Kidney glomerular epithelial cell (primary cell): ENCODE measurements at regions not wholly inside any gene's neighbourhood (a gene's known extent, or its start where the extent isn't known, plus 50 kb on each side); places are given as distances from the start of the nearest gene placed in this dataset.
A peak's percentile ranks its signal among the peaks of the same experiment; 100 is the strongest.
"Not testable (repeated sequence)": the region's sequence is repeated elsewhere in the genome, so short reads cannot be mapped to it uniquely, and the experiment has no call there.

ENCODE experiments used
- DNase-seq: peaks from one replicate; lab custom pipeline; 2025; lab: John Stamatoyannopoulos, UW

DNA sequence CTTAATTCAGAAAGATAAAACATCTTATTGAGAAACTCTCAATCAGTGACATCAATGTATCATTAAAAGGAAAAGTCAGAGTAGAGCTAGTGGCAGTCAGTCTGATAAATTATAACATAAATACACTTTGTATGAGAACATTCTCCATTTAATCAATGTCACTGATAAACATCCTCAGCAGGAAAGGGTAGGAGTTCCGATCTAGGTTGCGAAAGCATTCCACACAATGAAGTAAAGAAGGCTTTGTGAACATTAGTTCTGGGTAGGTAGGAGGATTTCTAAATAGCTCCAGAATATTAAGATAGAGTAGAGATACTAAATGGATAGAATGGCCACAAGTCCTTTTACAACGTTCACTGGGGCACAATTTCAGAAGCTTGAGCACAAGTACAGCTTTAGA lies 179.7 kb upstream of the MALRD1 start:
- no peak for DNase-seq

DNA sequence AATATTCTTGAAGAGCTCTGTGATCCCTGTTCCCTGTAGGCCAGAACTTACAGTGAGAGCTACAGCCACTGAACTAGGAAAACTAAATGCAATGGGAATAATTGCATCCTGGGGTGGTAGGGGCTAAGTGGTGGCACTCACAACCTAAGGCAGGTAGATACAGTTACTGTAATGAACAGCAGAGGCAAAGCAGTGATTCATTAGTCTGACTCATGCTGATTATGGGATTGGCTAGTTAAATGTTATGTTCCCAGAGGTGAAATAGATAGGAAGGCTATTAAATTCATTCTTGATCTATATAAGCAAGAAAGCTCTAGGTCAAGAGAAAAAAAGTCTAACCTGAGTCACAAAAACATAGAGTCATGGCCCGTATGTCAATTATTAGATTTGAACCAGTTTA lies 173.1 kb upstream of the MALRD1 start:
- DNase-seq, result no peak

DNA sequence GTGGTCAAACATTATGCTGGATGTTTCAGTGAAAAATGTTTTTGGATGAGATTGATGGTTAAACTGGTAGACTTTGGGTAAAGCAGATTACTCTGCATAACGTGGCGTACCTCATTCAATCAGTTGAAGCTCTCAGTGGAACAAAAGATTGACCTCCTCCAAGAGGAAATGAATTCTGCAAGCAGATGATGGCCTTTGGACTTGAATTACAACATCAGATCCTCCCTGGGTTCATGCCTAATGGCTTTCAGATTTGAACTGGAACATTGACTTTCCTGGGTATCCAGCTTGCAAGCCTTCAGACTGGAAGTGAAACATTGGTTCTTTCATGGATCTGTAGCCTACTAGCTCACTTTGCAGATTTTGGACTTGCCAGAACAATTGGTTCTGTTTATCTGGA lies 169.3 kb upstream of the MALRD1 start:
- DNase-seq, result no peak

DNA sequence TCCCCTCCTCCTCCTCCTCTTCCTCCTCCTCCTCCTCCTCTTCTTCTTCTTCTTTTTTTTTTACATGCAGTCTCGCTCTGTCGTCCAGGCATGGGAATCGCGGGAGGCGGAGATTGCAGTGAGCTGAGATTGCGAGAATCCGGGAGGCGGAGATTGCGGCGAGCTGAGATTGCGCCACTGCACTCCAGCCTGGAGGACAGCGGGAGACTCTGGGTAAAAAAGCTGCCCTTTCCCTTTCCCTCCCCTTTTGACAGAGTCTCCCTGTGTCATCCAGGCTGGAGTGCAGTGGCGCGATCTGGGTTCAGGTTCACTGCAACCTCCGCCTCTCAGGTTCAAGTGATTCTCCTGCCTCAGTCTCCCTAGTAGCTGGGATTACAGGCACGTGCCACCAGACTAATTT lies 168.1 kb upstream of the MALRD1 start:
- no peak for DNase-seq

DNA sequence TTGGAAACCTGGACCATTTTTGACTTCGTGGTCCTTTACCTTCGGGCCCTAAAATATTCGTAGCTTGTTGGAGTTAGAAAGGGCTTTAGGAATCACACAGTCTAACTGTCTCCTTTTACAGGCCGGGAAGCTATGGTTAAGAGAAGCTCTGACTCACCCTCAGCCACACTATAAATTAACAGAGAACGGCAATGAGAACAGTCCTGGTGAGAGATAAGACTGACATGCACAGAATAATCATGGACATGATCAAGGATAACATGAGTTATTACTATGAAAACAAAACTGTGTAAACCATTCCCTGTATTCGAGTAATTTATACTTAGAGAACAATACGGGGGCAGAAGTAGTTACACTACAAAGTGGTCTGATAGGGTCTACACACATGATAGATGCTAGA lies 162.5 kb upstream of the MALRD1 start:
- no peak for DNase-seq

DNA sequence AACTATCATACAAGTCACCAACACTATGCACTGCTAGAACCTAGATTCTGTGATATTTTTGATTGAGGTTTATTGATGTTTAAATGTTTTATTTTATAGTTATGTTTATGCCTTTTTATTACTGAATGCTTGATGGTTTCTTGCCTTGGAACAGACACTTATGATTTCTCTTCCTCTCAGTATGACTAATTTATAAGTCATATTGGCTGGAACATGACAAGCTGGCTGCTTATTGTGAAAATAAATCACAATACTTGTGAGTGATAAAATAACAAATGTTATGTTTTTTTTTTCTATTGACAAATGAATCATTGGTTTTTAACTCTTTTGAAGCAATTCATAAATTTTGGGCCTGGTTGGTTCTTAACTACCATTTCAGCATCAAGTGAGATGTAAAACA lies 142.0 kb upstream of the MALRD1 start:
- no peak for DNase-seq

DNA sequence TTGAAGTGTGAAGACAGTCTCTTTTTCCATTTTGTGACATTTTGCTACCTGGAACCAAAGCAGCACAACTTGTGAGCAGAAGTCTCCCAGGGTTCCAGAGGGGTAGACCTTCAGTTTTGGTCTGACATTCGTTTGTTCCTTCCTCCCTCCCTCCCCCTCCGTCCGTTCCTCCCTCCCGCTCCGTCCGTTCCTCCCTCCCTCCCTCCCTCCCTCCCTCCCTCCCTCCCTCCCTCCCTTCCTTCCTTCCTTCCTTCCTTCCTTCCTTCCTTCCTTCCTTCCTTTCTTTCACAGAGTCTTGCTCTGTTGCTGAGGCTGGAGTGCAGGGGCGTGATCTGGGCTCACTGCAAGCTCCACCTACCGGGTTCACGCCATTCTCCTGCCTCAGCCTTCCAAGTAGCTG lies 131.2 kb upstream of the MALRD1 start:
- DNase-seq, result not testable (repeated sequence)

DNA sequence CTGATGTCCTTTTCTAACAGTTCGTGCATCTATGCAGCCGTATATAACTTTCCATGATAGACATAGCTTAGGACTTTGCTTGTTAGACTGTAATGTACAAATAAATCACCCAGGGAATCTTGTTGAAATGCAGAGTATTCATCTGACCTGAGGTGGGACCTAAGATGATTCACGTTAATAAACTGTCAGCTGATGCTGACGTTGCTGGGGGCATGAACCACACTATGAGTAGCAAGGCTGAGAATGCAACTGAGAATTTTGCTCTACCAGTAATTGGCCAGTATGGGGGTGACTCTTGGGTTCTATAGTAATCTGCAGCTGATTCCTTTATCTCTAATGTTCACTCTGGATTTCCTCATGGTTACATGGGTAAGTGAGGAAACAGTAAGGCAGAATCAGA lies 130.1 kb upstream of the MALRD1 start:
- DNase-seq, result peak; percentile 5

DNA sequence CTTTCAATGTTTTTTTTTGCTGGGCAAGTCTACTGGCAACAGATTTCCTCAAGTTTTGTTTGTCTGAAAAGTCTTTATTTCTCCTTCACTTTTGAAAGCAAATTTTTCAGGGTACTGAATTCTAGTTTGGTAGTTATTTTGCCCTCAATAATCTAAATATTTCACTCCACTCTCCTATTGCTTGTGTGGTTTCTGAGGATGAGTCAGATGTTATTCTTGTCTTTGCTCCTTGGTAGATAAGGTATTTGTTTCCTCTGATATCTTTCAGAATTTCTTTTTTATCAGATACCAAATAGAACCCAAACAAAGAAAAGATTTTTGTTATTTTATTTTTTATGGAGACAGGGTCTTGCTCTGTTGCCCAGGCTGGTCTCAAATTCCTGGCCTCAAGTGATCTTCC lies 99.2 kb upstream of the MALRD1 start:
- no peak for DNase-seq

DNA sequence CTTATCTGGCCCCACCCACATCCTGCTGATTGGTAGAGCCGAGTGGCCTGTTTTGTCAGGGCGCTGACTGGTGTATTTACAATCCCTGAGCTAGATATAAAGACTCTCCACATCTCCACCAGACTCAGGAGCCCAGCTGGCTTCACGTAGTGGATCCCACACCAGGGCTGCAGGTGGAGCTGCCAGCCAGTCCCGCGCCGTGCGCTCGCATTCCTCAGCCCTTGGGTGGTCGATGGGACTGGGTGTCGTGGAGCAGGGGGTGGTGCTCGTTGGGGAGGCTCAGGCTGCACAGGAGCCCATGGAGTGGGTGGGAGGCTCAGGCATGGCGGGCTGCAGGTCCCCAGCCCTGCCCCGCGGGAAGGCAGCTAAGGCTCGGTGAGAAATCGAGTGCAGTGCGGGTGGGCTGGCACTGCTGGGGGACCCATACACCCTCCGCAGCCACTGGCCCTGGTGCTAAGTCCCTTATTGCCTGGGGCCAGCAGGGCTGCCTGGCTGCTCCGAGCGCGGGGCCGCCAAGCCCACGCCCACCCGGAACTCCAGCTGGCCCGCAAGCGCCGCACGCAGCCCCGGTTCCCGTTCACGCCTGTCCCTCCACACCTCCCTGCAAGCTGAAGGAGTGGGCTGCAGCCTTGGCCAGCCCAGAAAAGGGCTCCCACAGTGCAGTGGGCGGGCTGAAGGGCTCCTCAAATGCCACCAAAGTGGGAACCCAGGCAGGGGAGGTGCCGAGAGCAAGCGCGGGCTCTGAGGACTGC lies 97.4 kb upstream of the MALRD1 start:
- DNase-seq, result not testable (repeated sequence)

DNA sequence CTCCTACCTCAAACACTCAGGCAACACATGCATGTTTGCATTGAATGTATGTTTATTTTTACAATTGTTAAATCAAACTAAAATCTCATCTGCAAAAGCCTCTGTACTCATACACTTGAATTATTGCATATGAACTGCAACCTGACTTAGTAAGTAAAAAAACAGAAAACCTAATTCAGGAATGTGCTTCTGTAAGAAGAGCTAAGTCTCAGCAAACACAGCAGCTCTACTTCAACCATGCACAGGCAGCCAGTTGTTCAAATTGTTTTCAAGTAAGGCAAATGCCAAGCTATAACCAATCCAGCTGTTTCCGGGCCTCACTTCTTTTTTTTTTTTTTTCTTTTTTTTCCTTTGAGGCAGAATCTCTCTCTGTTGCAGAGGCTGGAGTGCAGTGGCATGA lies 93.5 kb upstream of the MALRD1 start:
- DNase-seq, result no peak

DNA sequence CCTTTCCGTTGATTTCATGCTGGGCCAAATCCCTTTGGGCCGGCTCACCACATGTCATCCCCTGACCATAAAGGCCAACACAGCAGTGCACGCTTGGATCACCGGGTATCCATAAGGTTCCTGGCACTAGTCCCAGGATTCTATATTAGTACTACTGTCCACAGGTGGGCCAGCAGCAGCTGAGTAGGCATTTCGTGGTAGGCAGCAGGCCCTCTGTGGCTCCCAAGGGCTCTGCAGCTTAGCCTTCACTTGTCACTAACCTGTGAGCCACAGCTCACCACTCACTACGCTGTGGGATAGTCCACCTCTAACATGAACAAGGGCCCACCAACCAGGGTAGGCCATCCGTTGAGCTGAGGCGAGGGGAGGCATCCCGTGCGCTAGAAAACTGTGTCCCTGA lies 89.2 kb upstream of the MALRD1 start:
- DNase-seq, result no peak

DNA sequence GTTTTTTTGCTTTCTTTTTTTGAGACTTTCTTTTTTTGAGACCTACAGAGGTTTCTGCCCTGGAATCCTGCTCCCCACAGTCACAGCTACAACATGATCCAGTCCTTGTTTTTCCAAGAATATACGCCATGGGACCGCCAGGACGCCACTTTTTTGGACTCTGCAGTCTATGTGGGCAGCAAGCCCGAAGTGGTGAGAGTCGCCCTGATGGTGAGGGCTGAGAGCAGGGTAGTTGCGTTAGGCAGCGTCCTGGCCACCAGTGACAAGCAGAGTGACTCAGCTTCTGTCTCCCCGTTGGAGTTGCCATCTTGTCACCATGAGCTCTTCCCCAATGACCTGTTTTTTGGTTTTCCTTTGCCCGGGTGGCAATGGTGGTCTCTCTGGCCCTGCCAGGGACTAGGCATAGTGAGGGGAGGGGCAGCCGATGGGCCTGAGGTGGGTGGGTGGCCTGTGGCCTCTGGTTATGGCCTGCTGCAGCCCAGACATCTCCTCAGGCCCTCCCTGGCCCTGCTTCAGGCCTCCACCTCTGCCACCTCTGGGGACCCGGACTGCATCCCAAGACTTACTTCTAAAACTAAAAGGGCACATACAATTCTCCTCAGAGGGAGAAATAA lies 88.0 kb upstream of the MALRD1 start:
- DNase-seq, result no peak

DNA sequence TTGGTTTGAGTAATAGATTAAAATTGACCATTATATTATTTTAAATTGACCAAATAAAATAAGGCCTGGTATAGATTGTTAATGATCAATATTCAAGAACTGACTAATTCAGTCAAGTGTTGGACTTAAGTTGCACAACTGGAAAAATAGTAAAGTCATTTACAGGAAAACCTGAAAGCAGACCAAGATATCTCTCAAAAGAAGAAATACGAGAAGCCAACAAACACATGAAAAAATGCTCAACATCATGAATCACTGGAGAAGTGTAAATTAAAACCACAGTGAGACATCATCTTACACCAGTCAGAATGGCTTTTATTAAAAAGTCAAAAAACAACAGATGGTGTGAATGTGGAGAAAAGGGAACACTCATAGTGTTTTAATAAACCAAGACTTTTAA lies 80.4 kb upstream of the MALRD1 start:
- DNase-seq, result no peak

DNA sequence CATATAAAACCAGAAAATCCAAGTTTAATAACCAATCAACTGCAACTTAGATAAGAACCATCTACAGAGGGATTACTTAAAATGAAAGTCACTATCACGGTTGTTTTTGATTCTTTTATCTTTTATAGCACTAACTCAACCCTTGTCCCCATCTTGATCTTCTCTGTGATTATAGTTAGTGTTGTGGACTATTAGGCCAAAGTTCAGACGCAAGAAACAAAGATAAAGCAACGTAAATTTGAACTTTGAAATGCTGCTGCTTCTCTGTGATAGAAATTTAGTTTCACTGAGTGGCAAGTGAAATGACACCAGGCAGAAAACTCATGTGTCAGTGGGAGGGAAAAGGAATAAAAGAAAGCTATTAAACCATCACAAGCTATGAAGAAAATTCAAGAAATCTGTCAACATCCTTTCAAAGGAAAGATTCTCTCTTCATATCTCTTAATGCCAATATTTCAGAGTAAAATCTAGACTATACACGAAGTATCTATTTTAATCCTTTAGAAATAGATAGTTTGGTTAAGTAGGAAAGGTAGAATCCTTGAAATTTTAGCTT lies 71.8 kb upstream of the MALRD1 start:
- no peak for DNase-seq

DNA sequence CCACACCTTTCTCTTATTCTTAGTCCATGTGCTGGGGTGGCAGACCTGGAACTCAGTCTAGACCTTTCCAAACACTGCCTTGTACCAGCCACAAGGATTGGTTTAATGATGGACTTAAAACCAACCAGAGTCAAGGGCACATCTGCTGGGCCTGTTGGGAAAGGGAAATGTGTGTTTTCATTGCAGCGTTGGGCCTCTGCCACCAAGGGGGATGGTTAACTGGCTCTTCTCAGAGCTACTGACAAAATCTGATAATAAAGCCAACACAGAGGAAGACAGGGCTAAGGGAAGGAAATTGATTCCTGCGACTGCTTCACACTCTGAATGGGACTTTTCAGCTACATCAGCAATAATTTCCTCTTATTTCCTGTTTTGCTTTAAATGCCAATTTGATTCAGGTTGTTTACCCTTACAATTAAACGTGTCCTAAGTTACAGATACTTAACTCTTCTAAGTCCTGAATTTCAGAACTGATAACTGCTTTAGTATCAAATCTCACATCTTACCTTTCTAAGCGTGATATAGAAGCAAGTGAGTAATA lies 68.4 kb upstream of the MALRD1 start:
- no peak for DNase-seq

DNA sequence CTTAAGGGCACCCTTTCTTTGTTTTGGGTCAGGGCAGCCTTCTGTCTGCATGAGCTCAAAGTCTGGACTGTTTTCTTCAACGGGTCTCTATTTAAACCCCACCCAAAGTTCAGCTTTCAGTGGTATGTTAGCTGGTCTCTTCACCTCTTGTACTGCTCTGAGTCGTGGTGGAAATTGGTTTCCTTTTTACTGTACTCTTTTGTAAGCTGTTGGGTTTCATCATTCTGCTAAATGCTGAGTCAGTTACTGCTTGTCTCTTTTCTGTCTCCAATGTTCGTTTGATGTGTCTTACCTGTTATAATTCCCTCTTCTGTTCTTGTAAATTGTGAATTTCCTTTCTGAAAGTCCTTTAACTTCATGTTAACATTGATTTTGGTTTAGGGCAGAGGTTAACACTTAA lies 64.1 kb upstream of the MALRD1 start:
- DNase-seq, result no peak

DNA sequence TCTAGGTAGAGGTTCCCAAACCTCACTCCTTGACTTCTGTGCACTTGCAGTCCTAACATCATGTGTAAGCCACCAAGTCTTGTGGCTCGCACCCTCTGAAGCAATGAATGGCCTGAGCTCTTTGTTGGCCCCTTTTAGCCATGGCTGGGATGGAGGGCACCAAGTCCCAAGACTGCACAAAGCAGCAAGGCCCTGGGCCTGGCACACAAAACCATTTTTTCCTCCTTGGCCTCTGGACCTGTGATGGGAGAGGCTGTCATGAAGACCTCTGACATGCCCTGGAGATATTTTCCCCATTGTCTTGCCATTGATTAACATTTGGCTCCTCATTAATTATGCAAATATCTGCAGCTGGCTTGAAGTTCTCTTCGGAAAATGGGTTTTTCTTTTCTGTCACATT lies 60.3 kb upstream of the MALRD1 start:
- DNase-seq, result no peak
